ENCODE measurements at regions not wholly inside any gene's neighbourhood (a gene's known extent, or its start where the extent isn't known, plus 50 kb on each side); places are given as distances from the start of the nearest gene placed in this dataset.

GRCh38 chr11:71356904-71357303 lies 91.3 kb downstream of the DHCR7 start:
- no peak for DNase-seq (ENCODE audit: low spot score)

DNA sequence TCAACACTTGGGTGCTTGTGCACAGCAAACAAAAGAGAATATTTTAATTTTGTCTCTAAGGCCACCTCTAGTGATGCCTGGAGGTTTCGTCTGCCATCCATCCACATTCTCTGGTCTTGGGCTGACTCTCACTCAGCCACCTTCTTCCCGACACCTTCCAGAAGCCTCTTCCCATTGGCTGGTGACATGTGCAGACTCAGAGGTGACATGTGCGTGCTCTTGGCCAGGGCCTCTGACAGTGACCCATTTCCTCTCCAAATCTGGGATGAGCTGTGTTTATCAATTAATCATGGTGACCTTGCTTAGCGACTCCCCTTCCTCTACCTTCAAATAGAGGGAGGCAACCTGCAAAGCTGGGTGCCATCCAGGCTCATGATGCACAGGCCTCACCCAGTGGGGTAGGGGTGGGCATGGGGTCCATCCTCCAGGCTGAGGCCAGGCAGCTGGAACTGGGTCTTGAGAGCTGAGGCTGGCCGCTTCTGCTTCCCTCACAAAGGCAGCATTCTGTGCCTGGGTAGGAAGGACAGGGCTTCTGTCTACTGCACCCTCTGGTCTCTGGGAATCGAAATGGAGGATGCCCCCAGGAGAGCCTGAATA lies 91.8 kb downstream of the DHCR7 start:
- DNase-seq (ENCODE audit: low spot score) = no peak

DNA sequence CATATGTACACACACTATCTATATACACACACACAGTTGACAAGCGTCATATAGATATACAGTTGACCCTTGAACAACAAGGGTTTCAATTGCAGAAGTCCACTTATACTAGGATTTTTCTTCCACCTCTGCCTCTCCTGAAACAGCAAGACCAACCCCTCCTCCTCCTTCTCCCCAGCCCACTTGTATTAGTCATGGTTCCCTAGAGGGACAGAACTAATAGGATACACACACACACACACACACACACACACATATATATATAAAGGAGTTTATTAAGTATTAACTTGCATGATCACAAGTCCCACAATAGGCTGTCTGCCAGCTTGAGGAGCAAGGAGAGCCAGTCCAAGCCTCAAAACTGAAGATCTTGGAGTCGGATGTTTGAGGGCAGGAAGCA lies 92.9 kb downstream of the DHCR7 start:
- DNase-seq (ENCODE audit: low spot score) = no peak

GRCh38 chr11:71354394-71355105 lies 93.6 kb downstream of the DHCR7 start:
- no peak for DNase-seq (ENCODE audit: low spot score)

- no peak for DNase-seq (ENCODE audit: low spot score)
Observed at GRCh38 chr11:71352748-71353147, 95.4 kb downstream of the DHCR7 start.

DNA sequence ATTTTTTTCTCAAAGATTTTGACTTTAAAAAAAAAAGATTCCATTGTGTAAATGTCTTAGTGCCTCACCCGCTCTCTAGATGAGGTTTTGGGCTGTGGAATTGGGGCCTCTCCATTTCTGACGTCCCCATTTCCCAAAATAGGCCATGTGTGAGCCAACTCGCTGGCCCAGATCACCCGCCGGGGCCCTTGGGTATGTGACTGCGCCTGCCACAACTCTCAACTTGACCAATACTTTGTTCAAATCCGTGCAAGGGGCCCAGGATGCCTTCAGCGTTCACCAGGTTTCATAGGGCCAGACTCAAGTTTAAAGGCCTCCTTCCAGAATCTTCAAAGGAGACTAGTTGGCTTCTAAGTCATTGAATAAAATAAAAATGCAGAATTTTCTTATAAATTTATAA lies 96.0 kb downstream of the DHCR7 start:
- DNase-seq (ENCODE audit: low spot score) = no peak

GRCh38 chr11:71349627-71350026 lies 97.2 kb upstream of the SHANK2 start:
- no peak for DNase-seq (ENCODE audit: low spot score)

GRCh38 chr11:71343828-71344400 lies 91.5 kb upstream of the SHANK2 start:
- no peak for DNase-seq (ENCODE audit: low spot score)

DNA sequence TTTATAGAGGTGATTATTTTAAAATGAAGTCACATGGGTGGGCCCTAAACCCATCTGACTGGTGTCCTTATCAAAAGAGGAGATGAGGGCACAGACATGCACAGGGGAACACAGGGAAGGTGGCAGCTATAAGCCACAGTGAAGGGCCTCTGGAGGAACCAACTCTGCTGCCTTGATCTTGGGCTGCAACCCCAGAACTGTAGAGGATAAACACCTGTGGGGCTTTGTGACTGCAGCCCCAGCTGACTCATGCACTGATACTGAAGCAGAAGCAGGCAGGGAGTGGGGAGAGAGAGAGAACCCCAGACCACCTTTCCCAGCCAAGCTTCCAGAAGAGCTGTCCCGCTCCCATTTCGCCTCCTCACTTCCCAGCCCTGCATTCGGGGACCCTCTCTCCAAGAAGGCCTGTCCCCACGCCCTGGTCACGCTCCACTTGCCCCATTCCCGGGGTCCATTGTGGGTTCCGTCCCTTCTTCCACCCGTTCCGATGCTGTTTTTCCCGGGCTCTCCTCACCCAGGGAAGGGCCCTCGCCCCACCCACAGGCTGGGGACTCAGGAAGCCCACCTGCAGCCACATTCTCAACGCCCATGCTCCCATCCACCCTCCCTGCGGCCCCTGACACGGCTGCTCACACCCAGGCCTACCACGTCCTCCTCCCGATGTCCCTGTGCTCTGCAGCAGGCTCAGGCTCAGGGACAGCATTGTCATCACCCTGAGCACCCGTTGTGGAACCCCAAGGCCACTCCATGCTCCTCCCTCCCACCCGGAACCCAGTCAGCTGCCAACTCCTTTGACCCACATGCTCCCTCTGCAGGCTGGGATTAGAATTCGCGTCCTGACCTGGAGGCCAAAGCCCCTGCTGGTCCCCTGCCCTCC lies 90.8 kb upstream of the SHANK2 start:
- peak; percentile 79 for DNase-seq (ENCODE audit: low spot score)

GRCh38 chr11:71342116-71342515 lies 89.7 kb upstream of the SHANK2 start:
- no peak for DNase-seq (ENCODE audit: low spot score)

GRCh38 chr11:71341596-71341995 lies 89.2 kb upstream of the SHANK2 start:
- no peak for DNase-seq (ENCODE audit: low spot score)

DNA sequence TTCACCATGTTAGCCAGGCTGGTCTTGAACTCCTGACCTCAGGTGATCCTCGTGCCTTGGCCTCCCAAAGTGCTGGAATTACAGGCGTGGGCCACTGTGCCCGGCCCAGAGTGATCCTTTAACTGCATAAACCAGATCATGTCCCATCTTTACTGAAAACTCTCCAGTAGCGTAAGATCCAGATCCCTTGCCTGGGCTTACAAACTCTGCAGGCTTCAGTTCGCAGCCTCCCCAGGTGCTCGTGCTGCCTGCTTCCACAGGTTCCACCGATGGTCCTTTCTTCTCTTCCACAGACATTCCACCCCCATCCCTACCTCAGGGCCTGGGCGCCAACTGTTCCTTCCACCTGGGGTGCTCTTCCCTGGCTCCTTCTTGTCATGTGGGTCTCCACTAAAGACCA lies 88.8 kb upstream of the SHANK2 start:
- no peak for DNase-seq (ENCODE audit: low spot score)

DNA sequence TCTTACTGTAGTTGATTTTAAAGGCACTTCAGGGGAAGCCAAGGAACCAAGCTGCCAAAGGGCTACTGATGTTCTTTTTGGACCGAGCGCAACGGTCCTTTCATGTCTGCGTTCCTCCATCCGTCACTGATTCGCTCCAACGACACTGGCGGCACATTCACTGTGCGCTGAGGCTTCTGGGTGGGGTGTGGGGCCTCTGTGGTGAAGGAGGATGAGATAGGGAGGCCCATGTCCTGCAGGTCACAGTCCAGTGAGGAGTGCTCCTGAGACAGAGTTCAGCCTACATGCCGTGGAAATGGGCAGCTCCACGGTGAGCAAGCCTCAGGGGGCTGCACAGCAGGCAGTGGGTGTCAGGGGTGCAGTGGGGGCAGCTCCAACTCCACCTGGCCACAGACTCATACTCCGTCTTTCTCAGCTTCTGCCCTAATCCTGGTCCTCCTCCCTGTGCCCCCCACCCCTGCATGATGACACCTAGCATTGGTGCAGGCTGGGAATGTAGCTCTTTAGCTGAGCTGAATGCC lies 87.8 kb upstream of the SHANK2 start:
- DNase-seq (ENCODE audit: low spot score) = no peak

DNA sequence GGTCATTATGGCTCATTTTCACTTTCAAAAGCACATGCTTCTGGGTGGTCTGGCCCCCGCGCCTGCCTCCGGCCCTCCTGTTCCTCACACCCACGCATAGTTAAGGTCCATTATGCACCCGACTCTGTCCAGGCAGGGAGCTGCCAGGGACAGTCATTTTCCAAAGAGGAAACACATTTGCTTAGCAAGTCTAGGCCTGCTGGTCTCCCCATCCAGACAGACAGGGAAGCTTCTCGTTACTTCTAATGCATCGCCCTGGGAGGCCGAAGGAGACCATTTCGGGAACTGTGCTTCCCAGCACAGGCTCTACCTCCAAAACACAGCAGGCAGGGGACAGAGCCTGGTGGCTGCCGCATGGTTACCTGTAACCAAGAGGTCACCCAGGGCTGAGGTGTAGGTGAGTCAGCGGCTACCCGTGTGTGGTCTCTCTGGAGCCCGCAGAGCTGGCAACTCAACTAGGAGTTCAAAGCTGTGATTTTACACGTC lies 87.1 kb upstream of the SHANK2 start:
- DNase-seq (ENCODE audit: low spot score) = no peak

GRCh38 chr11:71338801-71339395 lies 86.5 kb upstream of the SHANK2 start:
- DNase-seq (ENCODE audit: low spot score) = no peak

GRCh38 chr11:71336996-71337754 lies 84.8 kb upstream of the SHANK2 start:
- no peak for DNase-seq (ENCODE audit: low spot score)

GRCh38 chr11:71336176-71336995 lies 84.0 kb upstream of the SHANK2 start:
- DNase-seq (ENCODE audit: low spot score) = no peak

DNA sequence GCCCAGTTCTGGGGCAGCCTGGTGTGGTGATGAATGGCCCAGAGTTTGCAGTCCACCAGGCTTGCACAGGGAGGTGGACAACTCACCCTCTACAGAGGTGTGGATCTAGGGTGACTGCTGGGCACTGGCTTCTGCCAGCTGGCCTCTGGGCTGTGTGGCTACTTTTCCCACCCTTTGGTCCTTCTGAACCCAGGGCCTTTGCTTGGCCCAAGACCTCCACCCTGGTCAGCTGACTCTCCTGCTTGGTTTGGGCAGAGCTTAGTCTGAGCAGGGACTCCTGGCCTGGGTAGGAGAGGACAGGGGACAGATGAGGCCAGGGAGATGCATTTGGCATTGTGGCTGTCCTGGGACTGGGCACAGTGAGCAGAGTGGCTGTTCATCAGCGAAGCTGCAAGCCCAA lies 83.0 kb upstream of the SHANK2 start:
- no peak for DNase-seq (ENCODE audit: low spot score)

GRCh38 chr11:71334191-71334590 lies 81.8 kb upstream of the SHANK2 start:
- no peak for DNase-seq (ENCODE audit: low spot score)

DNA sequence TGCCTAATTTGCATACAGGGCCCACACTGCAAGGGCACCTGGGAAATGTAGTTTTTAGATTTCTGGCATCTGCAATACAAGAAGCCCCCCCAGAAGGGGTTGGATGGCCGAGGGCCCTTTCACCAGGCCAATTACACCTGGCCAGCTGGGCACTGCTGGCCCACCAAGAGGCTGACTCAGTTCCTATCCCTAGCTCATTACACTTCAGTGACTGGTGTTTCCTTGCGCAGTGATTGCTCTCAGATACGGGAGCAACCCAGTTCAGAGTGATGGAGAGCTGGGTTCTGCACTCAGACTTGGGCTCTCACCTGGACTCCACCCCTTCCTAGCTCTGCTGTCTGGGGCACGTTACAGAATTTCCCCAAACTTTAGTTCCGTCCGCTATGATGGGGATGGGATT lies 81.1 kb upstream of the SHANK2 start:
- DNase-seq (ENCODE audit: low spot score) = no peak
